ENCODE measurements at regions not wholly inside any gene's neighbourhood (a gene's known extent, or its start where the extent isn't known, plus 50 kb on each side); places are given as distances from the start of the nearest gene placed in this dataset.

DNA sequence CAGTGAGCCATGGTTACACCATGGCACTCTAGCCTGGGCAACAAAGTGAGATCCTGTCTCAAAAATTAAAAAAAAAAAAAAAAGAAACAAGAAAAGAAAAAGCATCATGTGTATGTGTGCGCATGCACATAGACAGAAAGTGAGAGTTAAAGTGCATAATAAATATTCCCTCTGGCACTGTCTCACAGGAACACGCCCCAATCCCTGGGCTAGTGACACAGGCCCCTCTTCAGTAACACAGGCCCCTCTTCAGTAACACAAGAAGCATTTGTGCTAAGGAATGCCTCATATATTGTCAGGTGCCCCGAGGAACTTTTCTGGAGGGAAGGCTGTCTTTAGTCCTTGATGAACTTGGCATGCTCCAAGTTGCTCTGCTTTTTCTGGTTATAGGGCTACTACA lies 57.5 kb downstream of the RPL27A start:
- Histone ChIP-seq H3K4me1 (ENCODE audit: insufficient read depth, low read length, poor library complexity, severe bottlenecking) (no peaks in the 10 kb centered on the region), H3K9ac (ENCODE audit: low read depth, low read length, poor library complexity, severe bottlenecking) (no peak overlapping the region), H3K36me3 (ENCODE audit: insufficient read depth, low read length) (no peaks in the 10 kb centered on the region), H3K9me3 (ENCODE audit: insufficient read depth, low read depth, low read length) (no peaks in the 10 kb centered on the region), H4K20me1 (ENCODE audit: insufficient read depth, low read length, poor library complexity, severe bottlenecking) (no peaks in the 10 kb centered on the region), H3F3A (ENCODE audit: low read depth) (no peaks in the 10 kb centered on the region), H2AFZ (ENCODE audit: low read length) (no peak overlapping the region), H3K79me2 (ENCODE audit: insufficient read depth, low read length) (no peaks in the 10 kb centered on the region), H3K27me3 (ENCODE audit: insufficient read depth, low read length, poor library complexity, severe bottlenecking) (no peaks in the 10 kb centered on the region), H3K9me2 (replicated peaks; ENCODE audit: low read depth, low read length) (no peaks in the 10 kb centered on the region), H3K4me2 (ENCODE audit: low read depth, low read length, poor library complexity, severe bottlenecking) (no peak overlapping the region), H3K4me3 (ENCODE audit: low read length, poor library complexity, severe bottlenecking) (no peak overlapping the region)
- no peak for TF ChIP-seq EZH2phosphoT487 (IDR thresholded peaks at IDR 0.05; ENCODE audit: borderline replicate concordance)
- TF ChIP-seq, protein P1, sequence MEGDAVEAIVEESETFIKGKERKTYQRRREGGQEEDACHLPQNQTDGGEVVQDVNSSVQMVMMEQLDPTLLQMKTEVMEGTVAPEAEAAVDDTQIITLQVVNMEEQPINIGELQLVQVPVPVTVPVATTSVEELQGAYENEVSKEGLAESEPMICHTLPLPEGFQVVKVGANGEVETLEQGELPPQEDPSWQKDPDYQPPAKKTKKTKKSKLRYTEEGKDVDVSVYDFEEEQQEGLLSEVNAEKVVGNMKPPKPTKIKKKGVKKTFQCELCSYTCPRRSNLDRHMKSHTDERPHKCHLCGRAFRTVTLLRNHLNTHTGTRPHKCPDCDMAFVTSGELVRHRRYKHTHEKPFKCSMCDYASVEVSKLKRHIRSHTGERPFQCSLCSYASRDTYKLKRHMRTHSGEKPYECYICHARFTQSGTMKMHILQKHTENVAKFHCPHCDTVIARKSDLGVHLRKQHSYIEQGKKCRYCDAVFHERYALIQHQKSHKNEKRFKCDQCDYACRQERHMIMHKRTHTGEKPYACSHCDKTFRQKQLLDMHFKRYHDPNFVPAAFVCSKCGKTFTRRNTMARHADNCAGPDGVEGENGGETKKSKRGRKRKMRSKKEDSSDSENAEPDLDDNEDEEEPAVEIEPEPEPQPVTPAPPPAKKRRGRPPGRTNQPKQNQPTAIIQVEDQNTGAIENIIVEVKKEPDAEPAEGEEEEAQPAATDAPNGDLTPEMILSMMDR (conservative IDR thresholded peaks at IDR 0.05; ENCODE audit: low read length), result no peak

DNA sequence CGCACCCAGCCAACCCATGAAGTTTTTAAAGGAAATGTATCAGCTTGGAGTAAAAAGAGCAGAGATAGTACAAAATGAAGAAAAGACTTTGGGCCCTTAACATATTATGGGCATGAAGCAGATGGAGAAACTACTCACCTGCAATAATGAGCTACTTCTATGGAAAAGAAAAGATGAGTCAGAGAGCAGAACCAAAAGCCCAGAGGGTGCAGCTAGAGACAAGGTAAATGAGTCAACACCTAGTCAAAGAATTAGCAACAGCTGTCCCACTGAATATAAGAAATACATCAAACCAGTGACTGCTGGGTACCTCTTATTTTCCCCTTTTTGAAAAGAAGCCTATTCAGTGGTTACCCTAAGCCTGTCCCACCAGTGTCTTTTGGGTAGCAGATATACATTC lies 61.8 kb downstream of the RPL27A start:
- Histone ChIP-seq H3K9me3 (ENCODE audit: insufficient read depth, low read depth, low read length) (no peaks in the 10 kb centered on the region), H4K20me1 (ENCODE audit: insufficient read depth, low read length, poor library complexity, severe bottlenecking) (no peaks in the 10 kb centered on the region), H3K9ac (ENCODE audit: low read depth, low read length, poor library complexity, severe bottlenecking) (no peak overlapping the region), H3K79me2 (ENCODE audit: insufficient read depth, low read length) (no peaks in the 10 kb centered on the region), H3K4me3 (ENCODE audit: low read length, poor library complexity, severe bottlenecking) (no peak overlapping the region), H2AFZ (ENCODE audit: low read length) (no peak overlapping the region), H3K36me3 (ENCODE audit: insufficient read depth, low read length) (no peaks in the 10 kb centered on the region), H3F3A (ENCODE audit: low read depth) (no peaks in the 10 kb centered on the region), H3K4me1 (ENCODE audit: insufficient read depth, low read length, poor library complexity, severe bottlenecking) (no peaks in the 10 kb centered on the region), H3K4me2 (ENCODE audit: low read depth, low read length, poor library complexity, severe bottlenecking) (no peak overlapping the region), H3K27me3 (ENCODE audit: insufficient read depth, low read length, poor library complexity, severe bottlenecking) (no peaks in the 10 kb centered on the region), H3K9me2 (replicated peaks; ENCODE audit: low read depth, low read length) (no peaks in the 10 kb centered on the region)
- TF ChIP-seq, protein P1 (conservative IDR thresholded peaks at IDR 0.05; ENCODE audit: low read length), result no peak
- no peak for TF ChIP-seq EZH2phosphoT487 (IDR thresholded peaks at IDR 0.05; ENCODE audit: borderline replicate concordance)

DNA sequence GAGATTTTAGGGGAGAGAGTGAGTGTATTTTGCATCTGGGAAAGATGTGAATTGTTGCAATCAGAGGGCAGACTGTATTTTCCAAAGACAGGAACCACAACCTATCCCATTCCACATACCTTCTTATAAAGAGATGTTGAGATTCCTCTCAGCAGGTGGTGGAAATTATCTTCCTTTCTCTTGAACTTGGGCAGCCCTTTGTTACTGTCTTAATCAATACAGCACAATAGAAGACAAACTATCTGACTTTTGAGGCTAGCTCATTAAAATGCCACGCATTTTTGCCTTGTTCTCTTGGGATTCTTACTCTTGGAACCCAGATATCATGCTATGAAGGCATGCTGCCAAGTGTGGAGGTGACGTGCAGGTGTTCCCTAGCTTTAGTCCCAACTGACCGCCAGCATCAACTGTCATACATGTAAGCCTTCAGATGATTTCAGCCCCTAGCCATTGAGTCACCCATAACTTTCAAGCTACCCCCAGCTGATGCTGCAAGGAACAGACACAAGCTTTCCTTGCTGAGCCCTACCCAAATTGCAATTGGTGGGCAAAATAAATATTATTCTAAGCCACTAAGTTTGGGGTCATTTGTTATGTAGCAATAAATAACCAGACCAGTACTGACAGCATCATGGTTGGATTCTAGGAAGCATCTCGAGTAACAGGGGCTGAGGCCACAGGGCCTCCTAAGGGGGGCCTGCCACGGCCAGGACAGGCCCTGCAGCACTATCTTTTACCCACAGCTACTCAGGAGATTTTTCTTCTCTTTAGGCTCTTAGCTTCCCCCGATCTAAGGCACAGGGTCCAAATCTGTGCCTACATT lies 63.0 kb downstream of the RPL27A start:
- Histone ChIP-seq H3K9me2 (replicated peaks; ENCODE audit: low read depth, low read length) (no peaks in the 10 kb centered on the region), H3K79me2 (ENCODE audit: insufficient read depth, low read length) (no peaks in the 10 kb centered on the region), H3K36me3 (ENCODE audit: insufficient read depth, low read length) (no peaks in the 10 kb centered on the region), H3K4me3 (ENCODE audit: low read length, poor library complexity, severe bottlenecking) (no peak overlapping the region), H3K27me3 (ENCODE audit: insufficient read depth, low read length, poor library complexity, severe bottlenecking) (no peaks in the 10 kb centered on the region), H3F3A (ENCODE audit: low read depth) (no peaks in the 10 kb centered on the region), H3K4me2 (ENCODE audit: low read depth, low read length, poor library complexity, severe bottlenecking) (no peak overlapping the region), H3K9ac (ENCODE audit: low read depth, low read length, poor library complexity, severe bottlenecking) (no peak overlapping the region), H2AFZ (ENCODE audit: low read length) (no peak overlapping the region), H4K20me1 (ENCODE audit: insufficient read depth, low read length, poor library complexity, severe bottlenecking) (no peaks in the 10 kb centered on the region), H3K9me3 (ENCODE audit: insufficient read depth, low read depth, low read length) (no peaks in the 10 kb centered on the region), H3K4me1 (ENCODE audit: insufficient read depth, low read length, poor library complexity, severe bottlenecking) (no peaks in the 10 kb centered on the region)
- TF ChIP-seq, protein P1 (conservative IDR thresholded peaks at IDR 0.05; ENCODE audit: low read length), result no peak
- TF ChIP-seq EZH2phosphoT487 (IDR thresholded peaks at IDR 0.05; ENCODE audit: borderline replicate concordance), result no peak
